ENCODE measurements at regions not wholly inside any gene's neighbourhood (a gene's known extent, or its start where the extent isn't known, plus 50 kb on each side); places are given as distances from the start of the nearest gene placed in this dataset.
"Not testable (repeated sequence)": the region's sequence is repeated elsewhere in the genome, so short reads cannot be mapped to it uniquely, and the experiment has no call there.

- H3K36me3 ChIP-seq (ENCODE audit: control insufficient read depth in 2 of 2, extremely low read depth in 1 of 2, insufficient read depth in 1 of 2, low read length in 1 of 2): no peaks in the 10 kb centered on the region
- H3K4me3 ChIP-seq (ENCODE audit: control insufficient read depth in 1 of 2, extremely low read depth in 1 of 2, low read length in 1 of 2): no peak overlapping the region
- H3K9me3 ChIP-seq: no peaks in the 10 kb centered on the region
- DNase-seq: no peak
- Mint-ChIP-seq H3K4me1 (no peaks in the 10 kb centered on the region), H3K4me3 (no peak overlapping the region), H3K9me3 (peaks cover 4 to 10% (median 10%) of the 10 kb centered on the region in 3 donors), H3K36me3 (no peaks in the 10 kb centered on the region), H3K27ac (no peak overlapping the region), H3K27me3 (no peaks in the 10 kb centered on the region)
- H3K27ac ChIP-seq (ENCODE audit: low read length): no peak overlapping the region
- WGBS (ENCODE audit: insufficient coverage): no CpG with 5 or more reads among the region's 3 CpGs
- no peaks in the 10 kb centered on the region for H3K27me3 ChIP-seq (replicated peaks in 1 of 2; ENCODE audit: control insufficient read depth in 2 of 2, extremely low read depth in 1 of 2, insufficient read depth in 2 of 2, low read length in 1 of 2)
- CTCF ChIA-PET: no interaction called here
- no peak for ATAC-seq (replicated peaks in 1 of 4)
- H3K4me1 ChIP-seq (ENCODE audit: control insufficient read depth in 1 of 2, extremely low read depth in 1 of 2, insufficient read depth in 2 of 2, low read length in 2 of 2): no peaks in the 10 kb centered on the region
- POLR2A ChIA-PET: no interaction called here
Measured at GRCh38 chr11:38646382-38646781, 2048.3 kb upstream of the RAG2 start.

- no peak overlapping the region for H3K4me3 Mint-ChIP-seq
- no CpG with 5 or more reads among the region's 1 CpG for WGBS (ENCODE audit: insufficient coverage)
- H3K27me3 Mint-ChIP-seq: no peaks in the 10 kb centered on the region
- Histone ChIP-seq H3K27ac (ENCODE audit: low read length) (no peak overlapping the region), H3K4me3 (ENCODE audit: control insufficient read depth in 1 of 2, extremely low read depth in 1 of 2, low read length in 1 of 2) (no peak overlapping the region), H3K27me3 (replicated peaks in 1 of 2; ENCODE audit: control insufficient read depth in 2 of 2, extremely low read depth in 1 of 2, insufficient read depth in 2 of 2, low read length in 1 of 2) (no peaks in the 10 kb centered on the region), H3K9me3 (no peaks in the 10 kb centered on the region), H3K36me3 (ENCODE audit: control insufficient read depth in 2 of 2, extremely low read depth in 1 of 2, insufficient read depth in 1 of 2, low read length in 1 of 2) (no peaks in the 10 kb centered on the region), H3K4me1 (ENCODE audit: control insufficient read depth in 1 of 2, extremely low read depth in 1 of 2, insufficient read depth in 2 of 2, low read length in 2 of 2) (no peaks in the 10 kb centered on the region)
- peaks cover 9 to 32% (median 17%) of the 10 kb centered on the region in 3 donors for H3K9me3 Mint-ChIP-seq
- no peaks in the 10 kb centered on the region for H3K36me3 Mint-ChIP-seq
- ATAC-seq (replicated peaks in 1 of 4) (no peak), DNase-seq (no peak)
- no peaks in the 10 kb centered on the region for H3K4me1 Mint-ChIP-seq
- ChIA-PET POLR2A (no interaction called here), CTCF (no interaction called here)
- H3K27ac Mint-ChIP-seq: no peak overlapping the region
Measured at GRCh38 chr11:38640854-38641253, 2042.8 kb upstream of the RAG2 start.

GRCh38 chr11:38612701-38613100 lies 2014.7 kb upstream of the RAG2 start:
- POLR2A ChIA-PET: interaction anchor here in 1 of 2 donors (0.5 kb wide), 1 partner anchor 1048 kb away, joined by 10 read pairs; no protein-coding TSS in a partner anchor
- Mint-ChIP-seq H3K9me3 (peaks cover 10 to 49% (median 22%) of the 10 kb centered on the region in 3 donors), H3K36me3 (no peaks in the 10 kb centered on the region), H3K27ac (no peak overlapping the region), H3K4me1 (no peaks in the 10 kb centered on the region), H3K27me3 (no peaks in the 10 kb centered on the region), H3K4me3 (no peak overlapping the region)
- Histone ChIP-seq H3K27me3 (replicated peaks in 1 of 2; ENCODE audit: control insufficient read depth in 2 of 2, extremely low read depth in 1 of 2, insufficient read depth in 2 of 2, low read length in 1 of 2) (no peaks in the 10 kb centered on the region), H3K4me3 (ENCODE audit: control insufficient read depth in 1 of 2, extremely low read depth in 1 of 2, low read length in 1 of 2) (no peak overlapping the region), H3K9me3 (no peaks in the 10 kb centered on the region), H3K4me1 (ENCODE audit: control insufficient read depth in 1 of 2, extremely low read depth in 1 of 2, insufficient read depth in 2 of 2, low read length in 2 of 2) (no peaks in the 10 kb centered on the region), H3K27ac (ENCODE audit: low read length) (no peak overlapping the region), H3K36me3 (ENCODE audit: control insufficient read depth in 2 of 2, extremely low read depth in 1 of 2, insufficient read depth in 1 of 2, low read length in 1 of 2) (no peaks in the 10 kb centered on the region)
- DNase-seq (no peak), ATAC-seq (replicated peaks in 1 of 4) (no peak)
- CTCF ChIA-PET: no interaction called here

- H3K4me1 ChIP-seq (ENCODE audit: control insufficient read depth in 1 of 2, extremely low read depth in 1 of 2, insufficient read depth in 2 of 2, low read length in 2 of 2); H3K4me3 Mint-ChIP-seq; H3K36me3 ChIP-seq (ENCODE audit: control insufficient read depth in 2 of 2, extremely low read depth in 1 of 2, insufficient read depth in 1 of 2, low read length in 1 of 2); CTCF ChIA-PET; H3K27ac ChIP-seq (ENCODE audit: low read length); ATAC-seq (replicated peaks in 1 of 4); H3K9me3 ChIP-seq; DNase-seq; H3K36me3 Mint-ChIP-seq; H3K27me3 ChIP-seq (replicated peaks in 1 of 2; ENCODE audit: control insufficient read depth in 2 of 2, extremely low read depth in 1 of 2, insufficient read depth in 2 of 2, low read length in 1 of 2); H3K4me1 Mint-ChIP-seq; H3K27ac Mint-ChIP-seq; H3K27me3 Mint-ChIP-seq; H3K4me3 ChIP-seq (ENCODE audit: control insufficient read depth in 1 of 2, extremely low read depth in 1 of 2, low read length in 1 of 2): not testable (repeated sequence)
- peaks cover 4 to 17% (median 8%) of the 10 kb centered on the region in 3 donors for H3K9me3 Mint-ChIP-seq
- WGBS (ENCODE audit: insufficient coverage): 100% methylated on average over 1 of the region's 2 CpGs
- POLR2A ChIA-PET: interaction anchor here in 1 of 2 donors (0.6 kb wide), 1 partner anchor 19 kb away, joined by 3 read pairs; no protein-coding TSS in a partner anchor
Measured at GRCh38 chr11:38601371-38601770, 2003.3 kb upstream of the RAG2 start.

- H3K27me3 Mint-ChIP-seq: no peaks in the 10 kb centered on the region
- DNase-seq: no peak
- Histone ChIP-seq H3K9me3 (no peaks in the 10 kb centered on the region), H3K4me1 (ENCODE audit: control insufficient read depth in 1 of 2, extremely low read depth in 1 of 2, insufficient read depth in 2 of 2, low read length in 2 of 2) (no peaks in the 10 kb centered on the region), H3K4me3 (ENCODE audit: control insufficient read depth in 1 of 2, extremely low read depth in 1 of 2, low read length in 1 of 2) (no peak overlapping the region), H3K27me3 (replicated peaks in 1 of 2; ENCODE audit: control insufficient read depth in 2 of 2, extremely low read depth in 1 of 2, insufficient read depth in 2 of 2, low read length in 1 of 2) (no peaks in the 10 kb centered on the region), H3K27ac (ENCODE audit: low read length) (no peak overlapping the region), H3K36me3 (ENCODE audit: control insufficient read depth in 2 of 2, extremely low read depth in 1 of 2, insufficient read depth in 1 of 2, low read length in 1 of 2) (no peaks in the 10 kb centered on the region)
- no peak overlapping the region for H3K4me3 Mint-ChIP-seq
- peaks cover 10 to 15% (median 11%) of the 10 kb centered on the region in 3 donors for H3K9me3 Mint-ChIP-seq
- POLR2A ChIA-PET: no interaction called here
- WGBS (ENCODE audit: insufficient coverage): 77% methylated on average over 4 of the region's 6 CpGs
- no peak for ATAC-seq (replicated peaks in 1 of 4)
- no peak overlapping the region for H3K27ac Mint-ChIP-seq
- no peaks in the 10 kb centered on the region for H3K36me3 Mint-ChIP-seq
- no peaks in the 10 kb centered on the region for H3K4me1 Mint-ChIP-seq
- CTCF ChIA-PET: interaction anchor here in 1 of 2 donors (0.6 kb wide), 1 partner anchor 1844 kb away, joined by 3 read pairs; no protein-coding TSS in a partner anchor
Measured at GRCh38 chr11:38598418-38598817, 2000.4 kb upstream of the RAG2 start.

GRCh38 chr11:38595359-38596016 lies 1997.5 kb upstream of the RAG2 start:
- H3K4me1 ChIP-seq (ENCODE audit: control insufficient read depth in 1 of 2, extremely low read depth in 1 of 2, insufficient read depth in 2 of 2, low read length in 2 of 2); H3K4me1 Mint-ChIP-seq; POLR2A ChIA-PET; H3K27ac Mint-ChIP-seq; H3K36me3 Mint-ChIP-seq; H3K4me3 ChIP-seq (ENCODE audit: control insufficient read depth in 1 of 2, extremely low read depth in 1 of 2, low read length in 1 of 2); H3K36me3 ChIP-seq (ENCODE audit: control insufficient read depth in 2 of 2, extremely low read depth in 1 of 2, insufficient read depth in 1 of 2, low read length in 1 of 2); DNase-seq; H3K9me3 ChIP-seq; ATAC-seq (replicated peaks in 1 of 4); H3K27ac ChIP-seq (ENCODE audit: low read length); H3K27me3 ChIP-seq (replicated peaks in 1 of 2; ENCODE audit: control insufficient read depth in 2 of 2, extremely low read depth in 1 of 2, insufficient read depth in 2 of 2, low read length in 1 of 2); H3K4me3 Mint-ChIP-seq; H3K27me3 Mint-ChIP-seq: not testable (repeated sequence)
- H3K9me3 Mint-ChIP-seq: peaks cover 5 to 15% (median 7%) of the 10 kb centered on the region in 3 donors
- CTCF ChIA-PET: interaction anchor here in 1 of 2 donors (0.6 kb wide), 1 partner anchor 71 kb away, joined by 3 read pairs; no protein-coding TSS in a partner anchor
- WGBS (ENCODE audit: insufficient coverage): 88% methylated on average over 11 of the region's 13 CpGs

GRCh38 chr11:38594895-38595294 lies 1996.9 kb upstream of the RAG2 start:
- no peaks in the 10 kb centered on the region for H3K27me3 Mint-ChIP-seq
- Histone ChIP-seq H3K27ac (ENCODE audit: low read length) (no peak overlapping the region), H3K9me3 (no peaks in the 10 kb centered on the region), H3K36me3 (ENCODE audit: control insufficient read depth in 2 of 2, extremely low read depth in 1 of 2, insufficient read depth in 1 of 2, low read length in 1 of 2) (no peaks in the 10 kb centered on the region), H3K4me1 (ENCODE audit: control insufficient read depth in 1 of 2, extremely low read depth in 1 of 2, insufficient read depth in 2 of 2, low read length in 2 of 2) (no peaks in the 10 kb centered on the region), H3K27me3 (replicated peaks in 1 of 2; ENCODE audit: control insufficient read depth in 2 of 2, extremely low read depth in 1 of 2, insufficient read depth in 2 of 2, low read length in 1 of 2) (no peaks in the 10 kb centered on the region), H3K4me3 (ENCODE audit: control insufficient read depth in 1 of 2, extremely low read depth in 1 of 2, low read length in 1 of 2) (no peak overlapping the region)
- DNase-seq (no peak), ATAC-seq (replicated peaks in 1 of 4) (no peak)
- no peak overlapping the region for H3K4me3 Mint-ChIP-seq
- ChIA-PET CTCF (no interaction called here), POLR2A (no interaction called here)
- H3K9me3 Mint-ChIP-seq: peaks cover 5 to 13% (median 7%) of the 10 kb centered on the region in 3 donors
- H3K36me3 Mint-ChIP-seq: no peaks in the 10 kb centered on the region
- no peaks in the 10 kb centered on the region for H3K4me1 Mint-ChIP-seq
- no peak overlapping the region for H3K27ac Mint-ChIP-seq
- WGBS (ENCODE audit: insufficient coverage): no CpG with 5 or more reads among the region's 3 CpGs

Measured in T-cell (primary cell).